ENCODE measurements at regions not wholly inside any gene's neighbourhood (a gene's known extent, or its start where the extent isn't known, plus 50 kb on each side); places are given as distances from the start of the nearest gene placed in this dataset.

DNA sequence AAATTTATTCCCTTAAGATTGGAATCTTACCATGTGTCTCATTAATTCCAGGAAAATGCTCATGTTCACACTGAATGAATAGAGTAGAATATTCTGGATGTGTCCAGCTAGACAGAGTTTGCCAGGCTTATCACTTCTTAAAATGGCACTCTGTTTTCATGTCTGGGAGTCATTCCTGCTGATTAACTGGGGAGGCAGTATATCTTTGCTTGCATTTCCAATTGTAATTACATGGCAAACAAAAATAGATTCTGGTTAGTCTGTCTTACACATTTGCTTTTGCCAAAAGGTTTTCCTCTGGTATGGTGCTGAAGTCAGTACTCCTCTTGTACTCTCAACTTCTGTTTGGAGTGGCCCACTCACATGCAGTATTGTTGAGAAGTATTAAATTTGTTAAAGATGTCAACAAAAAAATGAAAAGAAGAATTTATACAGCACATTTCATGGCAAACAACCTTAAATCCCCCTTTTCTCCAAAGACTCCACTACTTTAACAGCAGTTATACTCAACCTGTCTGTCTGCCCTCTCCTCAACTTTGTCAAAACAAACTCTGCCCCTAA, 70.2 kb downstream of the TENT5A start:
- CTCF ChIA-PET (ENCODE audit: partially characterized antibody), result no interaction called here
- DNase-seq (ENCODE audit: low read depth in 1 of 2, low spot score in 2 of 2) (no peak), FAIRE-seq (no peak)
- Histone ChIP-seq H3K4me3 (ENCODE audit: extremely low read depth in 1 of 4, insufficient read depth in 2 of 4, low read depth in 3 of 4, low read length in 4 of 4) (no peak overlapping the region), H2BK20ac (ENCODE audit: low read length) (no peak overlapping the region), H4K5ac (ENCODE audit: insufficient read length, low read depth, low read length) (no peak overlapping the region), H3K23me2 (ENCODE audit: low read depth, low read length) (no peaks in the 10 kb centered on the region), H2BK5ac (ENCODE audit: low read depth, low read length) (no peak overlapping the region), H3K14ac (ENCODE audit: insufficient read length) (no peak overlapping the region), H4K91ac (replicated peaks; ENCODE audit: insufficient read length, low read length) (no peak overlapping the region), H3K27ac (ENCODE audit: low read depth, low read length) (no peak overlapping the region), H4K20me1 (replicated peaks in 1 of 2; ENCODE audit: control insufficient read depth in 1 of 2, insufficient read depth in 2 of 2, low read length in 2 of 2) (no peaks in the 10 kb centered on the region), H2BK15ac (ENCODE audit: low read length) (no peak overlapping the region), H3K4ac (replicated peaks; ENCODE audit: insufficient read length, low read depth, low read length) (no peak overlapping the region), H3K36me3 (ENCODE audit: control insufficient read depth in 2 of 4, insufficient read depth in 4 of 4, low read length in 3 of 4) (no peaks in the 10 kb centered on the region), H3K18ac (ENCODE audit: extremely low read depth, low read length) (no peak overlapping the region), H2AFZ (ENCODE audit: low read length) (no peak overlapping the region), H3K56ac (replicated peaks; ENCODE audit: insufficient read length, low read depth, low read length) (no peak overlapping the region), H3K23ac (ENCODE audit: insufficient read length) (no peak overlapping the region), H2BK120ac (replicated peaks; ENCODE audit: low read depth, low read length) (no peak overlapping the region), H2AK5ac (ENCODE audit: low read depth, low read length) (no peak overlapping the region), H3K9me3 (ENCODE audit: insufficient read depth in 2 of 2, low read depth in 1 of 2, low read length in 1 of 2) (no peaks in the 10 kb centered on the region), H3K27me3 (replicated peaks in 1 of 4; ENCODE audit: control insufficient read depth in 3 of 4, extremely low read depth in 1 of 4, insufficient read depth in 3 of 4, low read length in 3 of 4) (no peaks in the 10 kb centered on the region), H3K9ac (replicated peaks in 1 of 4; ENCODE audit: extremely low read depth in 1 of 4, low read depth in 3 of 4, low read length in 3 of 4) (no peak overlapping the region), H3K4me1 (replicated peaks in 1 of 4; ENCODE audit: control insufficient read depth in 3 of 4, insufficient read depth in 4 of 4, low read length in 3 of 4) (no peaks in the 10 kb centered on the region), H3K79me1 (ENCODE audit: low read depth, low read length) (no peaks in the 10 kb centered on the region), H3K79me2 (ENCODE audit: control insufficient read depth in 1 of 2, insufficient read depth in 2 of 2, low read length in 2 of 2) (no peaks in the 10 kb centered on the region), H4K8ac (ENCODE audit: extremely low read depth, insufficient read depth, low read length) (no peak overlapping the region), H2BK12ac (ENCODE audit: low read depth, low read length) (no peak overlapping the region), H3K4me2 (ENCODE audit: insufficient read depth in 1 of 2, low read depth in 2 of 2, low read length in 2 of 2) (no peak overlapping the region)
- TF ChIP-seq TBP (IDR thresholded peaks at IDR 0.05; ENCODE audit: low read depth, low read length) (no peak), GABPA (IDR thresholded peaks at IDR 0.05; ENCODE audit: borderline replicate concordance, insufficient read depth, low read length) (no peak), HDAC6 (IDR thresholded peaks at IDR 0.05; ENCODE audit: low read depth, low read length) (no peak), EP300 (IDR thresholded peaks at IDR 0.05; ENCODE audit: borderline replicate concordance in 1 of 2, low read depth in 2 of 2, low read length in 2 of 2) (no peak), TCF12 (IDR thresholded peaks at IDR 0.05; ENCODE audit: low read depth, low read length) (no peak)
- TF ChIP-seq, protein P1, sequence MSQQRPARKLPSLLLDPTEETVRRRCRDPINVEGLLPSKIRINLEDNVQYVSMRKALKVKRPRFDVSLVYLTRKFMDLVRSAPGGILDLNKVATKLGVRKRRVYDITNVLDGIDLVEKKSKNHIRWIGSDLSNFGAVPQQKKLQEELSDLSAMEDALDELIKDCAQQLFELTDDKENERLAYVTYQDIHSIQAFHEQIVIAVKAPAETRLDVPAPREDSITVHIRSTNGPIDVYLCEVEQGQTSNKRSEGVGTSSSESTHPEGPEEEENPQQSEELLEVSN (IDR thresholded peaks at IDR 0.05), result no peak
- POLR2A ChIA-PET (ENCODE audit: partially characterized antibody), result no interaction called here

All from H1 (cell line).